ENCODE measurements at regions not wholly inside any gene's neighbourhood (a gene's known extent, or its start where the extent isn't known, plus 50 kb on each side); places are given as distances from the start of the nearest gene placed in this dataset.

- ChIA-PET POLR2A (no interaction called here), CTCF (no interaction called here)
- Mint-ChIP-seq H3K9me3 (no peaks in the 10 kb centered on the region), H3K4me3 (no peak overlapping the region), H3K27me3 (peaks cover 39% of the 10 kb centered on the region), H3K4me1 (no peaks in the 10 kb centered on the region), H3K36me3 (ENCODE audit: low read depth) (peaks cover 2% of the 10 kb centered on the region), H3K27ac (no peak overlapping the region)
- no peak for DNase-seq
These were observed 110.7 kb upstream of the GOLGA8J start for GRCh38 chr15:29972051-29972450.

- no peak overlapping the region for H3K27ac Mint-ChIP-seq
- H3K4me1 Mint-ChIP-seq, result no peaks in the 10 kb centered on the region
- H3K27me3 Mint-ChIP-seq, result peaks cover 42% of the 10 kb centered on the region
- ChIA-PET POLR2A (no interaction called here), CTCF (interaction anchor here (1.0 kb wide), 1 partner anchor 15 kb away, joined by 3 read pairs; no protein-coding TSS in a partner anchor)
- H3K36me3 Mint-ChIP-seq (ENCODE audit: low read depth), result peaks cover 2% of the 10 kb centered on the region
- DNase-seq, result no peak
- H3K4me3 Mint-ChIP-seq, result no peak overlapping the region
- H3K9me3 Mint-ChIP-seq, result no peaks in the 10 kb centered on the region
These were observed 112.4 kb upstream of the GOLGA8J start for GRCh38 chr15:29970402-29970695.

GRCh38 chr15:29969562-29970401 is 113.0 kb upstream of the GOLGA8J start:
- H3K27me3 Mint-ChIP-seq, result peaks cover 42% of the 10 kb centered on the region

GRCh38 chr15:29968895-29969561 is 113.7 kb upstream of the GOLGA8J start:
- DNase-seq, result no peak
- peaks cover 2% of the 10 kb centered on the region for H3K36me3 Mint-ChIP-seq (ENCODE audit: low read depth)
- H3K9me3 Mint-ChIP-seq, result no peaks in the 10 kb centered on the region
- CTCF ChIA-PET, result no interaction called here
- H3K4me3 Mint-ChIP-seq, result no peak overlapping the region
- peaks cover 42% of the 10 kb centered on the region for H3K27me3 Mint-ChIP-seq
- POLR2A ChIA-PET, result interaction anchor here (1.0 kb wide), 1 partner anchor 21 kb away, joined by 3 read pairs; no protein-coding TSS in a partner anchor
- no peaks in the 10 kb centered on the region for H3K4me1 Mint-ChIP-seq
- H3K27ac Mint-ChIP-seq, result no peak overlapping the region

More at GRCh38 chr15:29969562-29970401, 113.0 kb upstream of the GOLGA8J start:
- DNase-seq, result no peak
- ChIA-PET POLR2A (interaction anchor here (1.0 kb wide), 1 partner anchor 20 kb away, joined by 3 read pairs; no protein-coding TSS in a partner anchor), CTCF (interaction anchor here (1.0 kb wide), 1 partner anchor 15 kb away, joined by 3 read pairs; no protein-coding TSS in a partner anchor)
- no peaks in the 10 kb centered on the region for H3K4me1 Mint-ChIP-seq
- no peak overlapping the region for H3K4me3 Mint-ChIP-seq
- H3K9me3 Mint-ChIP-seq, result no peaks in the 10 kb centered on the region
- H3K27ac Mint-ChIP-seq, result no peak overlapping the region
- H3K36me3 Mint-ChIP-seq (ENCODE audit: low read depth), result peaks cover 2% of the 10 kb centered on the region

DNA sequence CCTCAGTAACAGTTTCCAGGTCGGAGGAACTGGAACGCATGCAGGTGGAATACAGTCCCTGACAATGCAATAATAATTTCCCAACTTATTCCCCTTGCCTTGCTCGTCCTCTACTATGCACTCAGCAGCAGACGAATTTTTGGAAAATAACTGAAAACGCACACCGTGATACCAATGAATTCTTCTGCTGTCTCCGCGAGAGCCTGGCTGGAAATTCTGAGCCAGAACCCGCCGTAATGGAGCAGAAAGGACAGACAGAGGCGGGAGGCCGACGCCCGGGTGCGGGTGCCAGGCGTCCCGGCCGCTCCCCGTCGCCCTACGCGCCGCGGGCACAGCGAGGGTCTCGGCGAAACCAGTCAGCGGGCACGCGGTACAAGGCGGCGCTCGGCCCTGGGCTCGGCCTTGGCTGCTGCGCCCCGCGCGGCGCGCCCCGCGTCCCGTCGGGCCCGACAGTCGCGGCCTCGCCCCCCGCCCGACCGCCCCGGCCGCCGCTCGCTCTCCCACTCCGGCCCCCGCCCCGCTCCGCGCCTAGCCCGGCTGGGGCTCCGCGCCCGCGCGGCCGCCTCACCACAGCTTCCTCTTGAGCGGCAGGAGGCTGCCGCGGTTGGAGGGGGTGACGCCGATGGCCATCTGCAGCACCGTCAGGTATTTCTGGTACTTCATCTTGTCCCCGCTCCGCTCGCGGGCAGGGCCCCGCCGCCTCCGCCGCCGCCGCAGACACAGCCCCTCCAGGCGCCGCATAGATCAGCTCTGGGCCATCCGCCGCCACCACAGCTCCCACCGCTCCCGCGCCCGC is 114.5 kb upstream of the GOLGA8J start:
- Mint-ChIP-seq H3K4me3 (no peak overlapping the region), H3K27me3 (peaks cover 42% of the 10 kb centered on the region), H3K36me3 (ENCODE audit: low read depth) (peaks cover 2% of the 10 kb centered on the region), H3K9me3 (no peaks in the 10 kb centered on the region), H3K4me1 (no peaks in the 10 kb centered on the region), H3K27ac (no peak overlapping the region)
- DNase-seq, result no peak
- POLR2A ChIA-PET, result interaction anchor here (1.0 kb wide), 1 partner anchor 21 kb away, joined by 3 read pairs; no protein-coding TSS in a partner anchor
- CTCF ChIA-PET, result no interaction called here

GRCh38 chr15:29962407-29962806 is 120.3 kb upstream of the GOLGA8J start:
- ChIA-PET CTCF (no interaction called here), POLR2A (no interaction called here)
- Mint-ChIP-seq H3K4me3 (no peak overlapping the region), H3K36me3 (ENCODE audit: low read depth) (no peaks in the 10 kb centered on the region), H3K27ac (no peak overlapping the region), H3K9me3 (no peaks in the 10 kb centered on the region), H3K4me1 (no peaks in the 10 kb centered on the region), H3K27me3 (peaks cover 5% of the 10 kb centered on the region)
- no peak for DNase-seq

- H3K4me1 Mint-ChIP-seq, result no peaks in the 10 kb centered on the region
- no peak overlapping the region for H3K27ac Mint-ChIP-seq
- H3K36me3 Mint-ChIP-seq (ENCODE audit: low read depth), result no peaks in the 10 kb centered on the region
- H3K27me3 Mint-ChIP-seq, result peaks cover 2% of the 10 kb centered on the region
- POLR2A ChIA-PET, result no interaction called here
- H3K9me3 Mint-ChIP-seq, result no peaks in the 10 kb centered on the region
- H3K4me3 Mint-ChIP-seq, result no peak overlapping the region
- CTCF ChIA-PET, result no interaction called here
- DNase-seq, result no peak
These were observed 123.2 kb upstream of the GOLGA8J start for GRCh38 chr15:29959384-29960137.

DNA sequence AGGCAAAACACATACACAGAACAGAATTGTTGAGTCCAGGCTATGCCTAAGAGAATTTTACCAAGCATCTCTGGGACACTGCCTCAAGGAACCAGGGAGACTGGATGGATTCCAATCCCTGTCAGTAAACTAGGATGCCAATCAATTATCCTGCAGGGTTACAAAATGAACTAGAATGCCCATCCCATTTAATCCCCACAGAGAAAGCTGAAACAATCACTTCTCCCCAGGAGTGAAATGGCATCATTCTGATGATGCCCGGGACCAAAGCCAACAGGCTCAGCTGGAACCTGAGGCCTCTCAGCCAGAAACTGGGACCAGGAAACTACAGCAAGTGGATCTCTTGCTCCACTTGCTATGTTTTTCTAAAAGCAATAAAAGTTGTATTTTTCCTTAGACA is 130.0 kb upstream of the TJP1 start:
- no peaks in the 10 kb centered on the region for H3K36me3 Mint-ChIP-seq (ENCODE audit: low read depth)
- H3K27ac Mint-ChIP-seq, result no peak overlapping the region
- POLR2A ChIA-PET, result no interaction called here
- H3K4me3 Mint-ChIP-seq, result no peak overlapping the region
- no peaks in the 10 kb centered on the region for H3K9me3 Mint-ChIP-seq
- CTCF ChIA-PET, result no interaction called here
- H3K4me1 Mint-ChIP-seq, result no peaks in the 10 kb centered on the region
- no peak for DNase-seq
- peaks cover 2% of the 10 kb centered on the region for H3K27me3 Mint-ChIP-seq

- POLR2A ChIA-PET, result no interaction called here
These were observed 123.8 kb upstream of the TJP1 start for GRCh38 chr15:29945943-29946596.

DNA sequence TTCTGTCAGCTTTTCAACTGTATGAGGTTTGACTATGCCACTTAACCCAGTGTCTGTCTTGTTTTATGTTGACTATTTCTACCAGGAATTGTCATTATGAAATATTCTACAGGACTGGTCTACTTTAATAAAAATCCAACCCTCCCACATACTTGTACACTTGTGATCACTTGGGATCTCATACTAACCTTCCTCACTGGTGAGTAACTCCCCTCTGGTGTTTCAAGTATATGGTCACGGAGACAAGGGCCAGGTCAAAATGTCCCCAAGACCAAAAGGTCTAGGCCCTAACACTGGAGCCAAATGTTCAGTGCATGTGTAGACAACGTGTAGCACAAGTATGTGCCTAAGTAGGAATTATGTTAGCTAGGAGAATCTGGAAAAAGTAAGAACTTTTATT is 122.7 kb upstream of the TJP1 start:
- H3K4me1 Mint-ChIP-seq, result no peaks in the 10 kb centered on the region
- no peak overlapping the region for H3K4me3 Mint-ChIP-seq
- no peak for DNase-seq
- ChIA-PET POLR2A (no interaction called here), CTCF (no interaction called here)
- H3K36me3 Mint-ChIP-seq (ENCODE audit: low read depth), result no peaks in the 10 kb centered on the region
- no peaks in the 10 kb centered on the region for H3K9me3 Mint-ChIP-seq
- no peak overlapping the region for H3K27ac Mint-ChIP-seq
- H3K27me3 Mint-ChIP-seq, result no peaks in the 10 kb centered on the region

More at GRCh38 chr15:29945943-29946596, 123.8 kb upstream of the TJP1 start:
- Mint-ChIP-seq H3K27me3 (no peaks in the 10 kb centered on the region), H3K27ac (no peak overlapping the region), H3K4me1 (no peaks in the 10 kb centered on the region), H3K36me3 (ENCODE audit: low read depth) (no peaks in the 10 kb centered on the region), H3K9me3 (no peaks in the 10 kb centered on the region), H3K4me3 (no peak overlapping the region)
- CTCF ChIA-PET, result no interaction called here
- no peak for DNase-seq

GRCh38 chr15:29942548-29942947 is 120.3 kb upstream of the TJP1 start:
- Mint-ChIP-seq H3K27me3 (no peaks in the 10 kb centered on the region), H3K9me3 (no peaks in the 10 kb centered on the region), H3K36me3 (ENCODE audit: low read depth) (no peaks in the 10 kb centered on the region), H3K4me1 (no peaks in the 10 kb centered on the region), H3K4me3 (no peak overlapping the region), H3K27ac (no peak overlapping the region)
- CTCF ChIA-PET, result no interaction called here
- no peak for DNase-seq
- POLR2A ChIA-PET, result no interaction called here

DNA sequence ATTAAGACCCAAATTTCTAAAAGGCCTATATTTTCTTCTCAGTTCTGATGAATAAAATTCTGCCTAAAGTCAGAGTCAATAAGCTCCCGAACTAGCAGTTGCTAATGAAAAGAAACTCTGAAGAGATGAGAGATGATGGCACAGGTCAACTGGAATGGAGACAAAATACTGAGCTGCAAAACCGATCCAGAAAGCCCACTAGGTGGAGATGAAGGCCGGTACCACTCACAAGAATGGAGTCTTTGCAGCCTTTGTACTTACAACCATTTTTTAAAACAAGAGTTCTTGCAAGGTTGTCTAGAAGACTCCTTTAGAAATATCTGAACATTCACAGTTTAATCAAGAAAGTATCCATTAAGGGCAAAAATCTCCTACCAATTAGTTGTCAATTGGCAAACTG is 119.9 kb upstream of the TJP1 start:
- Mint-ChIP-seq H3K36me3 (ENCODE audit: low read depth) (no peaks in the 10 kb centered on the region), H3K9me3 (no peaks in the 10 kb centered on the region), H3K4me1 (no peaks in the 10 kb centered on the region), H3K4me3 (no peak overlapping the region), H3K27ac (no peak overlapping the region), H3K27me3 (no peaks in the 10 kb centered on the region)
- no peak for DNase-seq
- CTCF ChIA-PET, result no interaction called here
- POLR2A ChIA-PET, result no interaction called here
